ENCODE measurements at regions not wholly inside any gene's neighbourhood (a gene's known extent, or its start where the extent isn't known, plus 50 kb on each side); places are given as distances from the start of the nearest gene placed in this dataset.

DNA sequence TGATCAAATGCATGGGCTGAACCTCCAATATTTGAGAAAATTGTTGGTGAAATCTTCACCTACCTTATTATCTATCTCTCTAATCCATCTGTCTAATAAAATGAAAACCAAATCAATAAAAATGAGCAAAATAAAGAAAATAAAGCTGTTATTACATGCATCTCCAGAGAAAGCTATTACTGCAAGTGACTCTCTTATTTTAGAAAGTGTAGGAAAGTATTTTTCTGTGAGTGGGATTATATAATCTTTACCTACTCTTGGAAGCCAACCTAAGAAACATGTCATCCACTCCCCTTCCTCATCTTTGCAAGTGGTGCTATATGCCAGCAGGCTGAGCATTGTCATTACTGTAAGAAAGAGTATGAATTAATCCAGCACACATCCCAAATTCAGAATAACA is 191.5 kb upstream of the RFC3 start:
- DNase-seq (ENCODE audit: low read depth in 2 of 2) = no peak

GRCh38 chr13:33628662-33629061 is 189.3 kb upstream of the RFC3 start:
- DNase-seq (ENCODE audit: low read depth in 2 of 2) = no peak

- no peak for DNase-seq (ENCODE audit: low read depth in 2 of 2)
Observed at GRCh38 chr13:33629605-33630360, 188.2 kb upstream of the RFC3 start.

GRCh38 chr13:33633701-33634545 is 184.0 kb upstream of the RFC3 start:
- DNase-seq (ENCODE audit: low read depth in 2 of 2) = no peak

DNA sequence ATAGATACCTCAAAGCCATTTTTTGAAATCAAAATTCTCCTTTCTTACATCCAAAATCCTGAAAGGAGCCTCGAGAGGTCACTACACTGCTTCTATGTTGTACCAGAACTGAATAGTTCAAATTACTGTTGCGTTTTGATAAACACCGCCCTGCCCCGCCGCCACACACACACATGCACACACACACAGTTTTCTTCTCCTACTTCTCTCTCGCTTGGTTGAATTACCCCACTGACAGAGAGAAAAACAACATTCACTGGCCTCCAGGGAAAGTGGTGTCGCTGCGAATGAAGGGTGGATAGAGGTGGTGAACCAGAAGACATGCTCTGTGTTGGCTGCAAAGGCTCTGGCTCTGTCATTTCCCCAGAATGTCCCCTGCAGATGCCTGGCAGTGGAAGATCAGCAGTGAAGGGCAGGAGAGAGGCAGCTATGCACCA is 183.4 kb upstream of the RFC3 start:
- no peak for DNase-seq (ENCODE audit: low read depth in 2 of 2)

DNA sequence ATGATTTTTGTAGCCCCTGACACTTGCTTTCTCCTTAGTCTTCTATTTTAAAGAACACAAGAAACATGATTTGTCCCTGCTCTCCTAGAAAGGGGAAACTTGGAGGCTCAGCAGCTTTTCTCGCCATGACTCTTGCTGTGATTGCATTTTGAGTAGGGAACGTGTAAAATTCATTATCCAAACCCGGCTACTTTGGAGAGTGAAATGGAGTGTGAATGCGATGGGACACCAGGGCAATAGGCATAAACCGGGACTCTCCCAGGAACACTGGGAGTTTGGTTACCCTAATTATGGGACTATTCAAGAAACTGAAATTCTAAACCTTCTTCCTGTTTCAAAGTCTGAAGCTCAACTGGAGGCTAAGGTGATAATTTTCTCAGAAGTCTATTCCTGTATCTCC is 181.7 kb upstream of the RFC3 start:
- no peak for DNase-seq (ENCODE audit: low read depth in 2 of 2)

- no peak for DNase-seq (ENCODE audit: low read depth in 2 of 2)
Observed at GRCh38 chr13:33636955-33637670, 180.8 kb upstream of the RFC3 start.

DNA sequence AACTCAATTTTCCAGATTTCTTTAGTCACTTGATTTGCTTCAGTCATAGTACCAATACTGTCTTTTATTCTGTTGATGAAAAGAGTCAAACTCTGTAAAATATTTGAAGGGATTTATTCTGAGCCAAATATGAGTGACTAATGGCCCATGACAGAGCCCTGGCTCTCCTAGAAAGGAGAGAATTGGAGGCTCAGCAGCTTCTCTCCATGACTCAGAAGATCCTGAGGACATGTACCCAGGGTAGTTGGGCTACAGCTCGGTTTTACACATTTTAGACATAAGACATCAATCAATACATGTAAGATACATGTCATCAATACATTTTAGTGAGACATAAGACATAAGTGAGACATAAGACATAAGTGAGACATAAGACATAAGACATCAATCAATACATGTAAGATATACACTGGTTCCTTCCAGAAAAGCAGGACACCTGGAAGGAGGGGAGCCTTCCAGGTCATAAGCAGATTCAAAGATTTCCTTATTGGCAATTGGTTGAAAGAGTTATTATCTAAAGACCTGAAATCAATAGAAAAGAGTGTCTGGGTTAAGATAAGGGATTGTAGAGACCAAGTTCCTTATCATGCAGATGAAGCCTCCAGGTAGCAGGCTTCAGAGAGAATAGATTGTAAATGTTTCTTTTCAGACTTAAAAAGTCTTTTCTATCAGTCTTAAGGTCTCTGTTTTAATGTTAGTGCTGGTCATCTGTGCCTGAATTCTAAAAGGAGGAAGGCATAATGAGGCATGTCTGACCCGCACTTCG is 179.8 kb upstream of the RFC3 start:
- no peak for DNase-seq (ENCODE audit: low read depth in 2 of 2)

GRCh38 chr13:33639158-33639557 is 178.8 kb upstream of the RFC3 start:
- no peak for DNase-seq (ENCODE audit: low read depth in 2 of 2)

DNA sequence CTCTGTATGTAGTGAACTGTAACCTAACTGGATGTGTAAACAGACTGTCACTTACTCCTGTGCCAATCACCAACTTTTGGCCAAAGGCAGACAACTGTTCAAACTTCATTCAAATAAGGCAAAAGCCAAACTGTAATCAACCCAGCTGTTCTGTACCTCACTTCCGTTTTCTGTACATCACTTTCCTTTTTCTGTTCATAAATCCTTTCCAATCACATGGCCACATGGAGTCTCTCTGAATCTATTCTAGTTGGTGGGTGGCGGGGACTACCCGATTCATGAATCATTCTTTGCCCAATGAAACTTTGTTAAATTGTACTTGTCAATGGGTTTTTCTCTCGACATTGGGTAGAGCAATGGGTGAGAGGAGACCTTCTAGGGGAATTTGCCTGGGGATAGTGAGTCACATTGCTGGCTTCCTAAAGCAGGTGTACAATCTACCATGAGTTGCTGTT is 178.3 kb upstream of the RFC3 start:
- peak; percentile 24 to 43 for DNase-seq (ENCODE audit: low read depth in 2 of 2)

DNA sequence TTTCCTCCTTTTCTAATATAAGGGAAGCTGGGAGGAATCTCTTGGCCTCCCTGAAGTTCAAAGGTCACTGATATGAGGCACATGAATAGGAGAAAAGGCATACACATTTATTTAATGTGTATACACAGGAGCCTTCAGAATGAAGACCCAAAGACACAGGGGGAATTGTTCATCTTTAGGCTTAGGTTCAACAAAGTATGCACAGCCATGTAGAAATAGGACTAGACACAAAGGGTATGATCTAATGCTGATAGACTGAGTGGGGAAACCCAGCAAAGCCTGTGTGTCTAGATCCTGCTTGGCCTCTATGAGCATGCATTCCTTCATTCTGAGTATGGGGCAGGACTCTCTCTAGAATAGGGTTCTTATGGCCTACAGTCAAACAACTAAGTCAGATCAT is 177.1 kb upstream of the RFC3 start:
- DNase-seq (ENCODE audit: low read depth in 2 of 2) = no peak

GRCh38 chr13:33642374-33643065 is 175.4 kb upstream of the RFC3 start:
- no peak for DNase-seq (ENCODE audit: low read depth in 2 of 2)

DNA sequence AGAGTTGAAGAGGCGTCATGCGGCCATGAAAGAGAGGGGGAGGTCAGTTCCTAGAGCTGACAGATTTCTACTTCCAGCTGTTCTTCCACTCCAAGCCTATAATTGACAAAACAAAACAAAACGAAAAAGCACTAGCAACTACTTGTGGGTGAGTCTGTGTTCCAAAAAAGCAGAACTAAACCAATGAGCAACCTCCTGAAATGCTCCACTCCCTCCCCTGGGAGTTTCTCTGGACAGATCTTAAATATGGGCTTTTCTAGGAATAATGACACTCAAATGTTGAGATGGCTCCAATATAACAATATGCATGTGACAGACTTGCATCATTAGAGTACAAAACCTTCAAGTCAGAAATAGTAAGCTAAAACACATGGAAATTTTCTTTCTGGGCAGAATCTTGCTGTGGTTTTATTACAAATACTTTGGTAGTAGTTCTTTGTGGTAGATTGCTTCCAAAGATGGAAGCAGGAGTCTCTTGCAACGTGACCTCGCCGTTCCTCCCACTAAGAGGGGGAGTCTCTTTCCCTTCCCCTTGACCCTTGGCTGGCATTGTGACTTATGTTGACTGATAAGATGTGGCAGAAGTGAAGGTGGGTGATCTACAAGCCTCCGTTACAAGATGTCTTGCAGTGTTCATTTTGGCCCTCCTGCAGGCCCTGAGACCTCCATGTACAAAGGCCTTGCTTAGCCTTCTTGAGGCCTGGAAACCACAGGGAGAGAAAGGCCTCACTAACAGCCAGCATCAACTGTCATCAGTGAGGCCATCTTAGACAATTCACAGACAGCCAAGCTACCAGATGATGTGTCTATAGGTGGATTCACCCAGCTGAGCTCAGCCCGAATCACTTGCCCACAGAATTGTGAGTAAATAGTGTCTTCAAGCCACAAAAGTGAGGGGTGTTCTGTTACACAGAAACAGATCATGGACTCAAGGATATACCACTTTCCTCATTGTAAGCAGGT is 173.1 kb upstream of the RFC3 start:
- no peak for DNase-seq (ENCODE audit: low read depth in 2 of 2)

GRCh38 chr13:33645591-33646554 is 172.1 kb upstream of the RFC3 start:
- DNase-seq (ENCODE audit: low read depth in 2 of 2) = no peak

DNA sequence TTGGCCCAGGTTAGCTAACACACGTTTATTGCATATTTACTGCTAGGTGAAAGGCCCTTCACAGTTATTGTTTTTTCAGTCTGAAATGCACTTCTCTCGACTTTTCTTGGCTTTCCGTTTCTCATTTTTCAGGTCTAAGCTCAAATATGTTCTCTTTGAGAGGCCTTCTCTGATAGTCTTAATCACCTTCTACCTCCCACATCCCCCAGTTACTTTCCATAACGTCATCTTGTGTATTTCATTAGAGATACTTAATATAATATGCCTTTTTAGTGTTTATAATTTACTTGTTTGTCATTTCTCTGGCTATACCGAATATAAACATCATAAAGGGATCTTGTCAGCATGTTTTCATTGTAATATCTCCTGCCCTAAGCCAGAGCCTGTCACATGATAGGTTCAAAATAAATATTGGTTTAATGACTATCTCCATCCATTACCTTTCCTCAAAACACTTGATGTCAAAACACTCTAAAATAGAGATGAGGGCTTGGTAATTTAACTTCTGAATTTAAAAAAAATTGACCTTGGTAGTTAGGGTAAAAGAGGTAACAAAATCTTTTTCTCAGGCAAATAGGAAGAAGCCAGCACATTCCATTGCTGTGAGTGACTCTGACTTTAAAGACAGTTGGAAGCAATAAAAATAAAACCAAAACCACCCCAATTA is 168.6 kb upstream of the RFC3 start:
- no peak for DNase-seq (ENCODE audit: low read depth in 2 of 2)

- no peak for DNase-seq (ENCODE audit: low read depth in 2 of 2)
Observed at GRCh38 chr13:33651766-33652165, 166.2 kb upstream of the RFC3 start.

GRCh38 chr13:33657274-33657673 is 160.7 kb upstream of the RFC3 start:
- DNase-seq (ENCODE audit: low read depth in 2 of 2) = no peak

GRCh38 chr13:33659466-33659865 is 158.5 kb upstream of the RFC3 start:
- DNase-seq (ENCODE audit: low read depth in 2 of 2) = no peak

All from stimulated activated CD8-positive, alpha-beta memory T cell treated with anti-CD3 and anti-CD28 coated beads, Interleukin-15, amount 100 ng/mL, for 48 hours (primary cell).